Ascending aorta (tissue), 2 donors: ENCODE measurements at regions not wholly inside any gene's neighbourhood (a gene's known extent, or its start where the extent isn't known, plus 50 kb on each side); places are given as distances from the start of the nearest gene placed in this dataset.

Source experiments
- DNase-seq, 2 donors: peaks; one replicate each; pipeline ENCODE4 v3.0.0-alpha.2; 2019; ENCODE audit warnings: low spot score in 2 of 2
- H3K27ac ChIP-seq, 2 donors: fragments of 200-600 bp; sonication (generic); one replicate each; pipeline ENCODE4 v1.5.1; 2016 to 2017; ENCODE audit warnings: mild to moderate bottlenecking in 1 of 2
- H3K27me3 ChIP-seq: fragments of 200-600 bp; sonication (generic); one replicate; pipeline ENCODE4 v1.5.1; 2017
- H3K36me3 ChIP-seq, 2 donors: fragments of 200-600 bp; sonication (generic); one replicate each; pipeline ENCODE4 v1.5.1; 2016
- H3K4me1 ChIP-seq, 2 donors: fragments of 200-600 bp; sonication (generic); one replicate each; pipeline ENCODE4 v1.5.1; 2016 to 2017; ENCODE audit warnings: mild to moderate bottlenecking in 1 of 2
- H3K4me3 ChIP-seq, 2 donors: fragments of 200-600 bp; sonication (generic); one replicate each; pipeline ENCODE4 v1.5.1; 2016 to 2017; ENCODE audit warnings: mild to moderate bottlenecking in 1 of 2
- H3K9me3 ChIP-seq, 2 donors: fragments of 200-600 bp; sonication (generic); one replicate each; pipeline ENCODE4 v1.5.1; 2016
- intact Hi-C: fragments of 100-400 bp; cut with DNase I; formaldehyde crosslinking; loops from one replicate; pipeline ENCODE4 v1.15.1; 2023
- TF ChIP-seq, protein P1 (sequence below), 3 experiments: fragments of 200-600 bp in 2 of 3; fragments of 450-650 bp in 1 of 3; sonication (generic) in 2 of 3; IDR thresholded peaks; one replicate each; pipeline ENCODE4 v1.5.1; 2016 to 2019; ENCODE audit warnings: antibody characterized with exemption in 3 of 3, mild to moderate bottlenecking in 1 of 3, moderate library complexity in 1 of 3

DNA sequence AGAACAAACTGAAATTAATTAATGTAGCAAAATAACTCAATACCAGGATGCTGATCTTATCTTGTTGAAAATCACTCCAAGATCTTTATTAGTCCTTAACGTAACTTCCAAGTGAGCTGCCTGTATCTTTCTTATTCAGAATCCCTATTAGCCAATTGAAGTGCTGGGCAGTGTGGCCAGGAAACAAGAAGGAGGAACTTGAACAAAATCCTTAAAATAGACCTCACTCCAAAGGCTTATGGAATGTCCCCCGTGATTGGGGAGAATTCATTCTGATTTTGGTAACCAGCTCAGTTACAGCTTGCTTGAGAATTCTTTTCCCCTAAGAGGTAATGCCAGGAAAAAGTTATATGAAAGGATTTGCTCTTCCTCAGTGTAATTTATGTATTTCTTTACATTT, 171.0 kb downstream of the DEPDC1B start:
- TF ChIP-seq, protein P1, sequence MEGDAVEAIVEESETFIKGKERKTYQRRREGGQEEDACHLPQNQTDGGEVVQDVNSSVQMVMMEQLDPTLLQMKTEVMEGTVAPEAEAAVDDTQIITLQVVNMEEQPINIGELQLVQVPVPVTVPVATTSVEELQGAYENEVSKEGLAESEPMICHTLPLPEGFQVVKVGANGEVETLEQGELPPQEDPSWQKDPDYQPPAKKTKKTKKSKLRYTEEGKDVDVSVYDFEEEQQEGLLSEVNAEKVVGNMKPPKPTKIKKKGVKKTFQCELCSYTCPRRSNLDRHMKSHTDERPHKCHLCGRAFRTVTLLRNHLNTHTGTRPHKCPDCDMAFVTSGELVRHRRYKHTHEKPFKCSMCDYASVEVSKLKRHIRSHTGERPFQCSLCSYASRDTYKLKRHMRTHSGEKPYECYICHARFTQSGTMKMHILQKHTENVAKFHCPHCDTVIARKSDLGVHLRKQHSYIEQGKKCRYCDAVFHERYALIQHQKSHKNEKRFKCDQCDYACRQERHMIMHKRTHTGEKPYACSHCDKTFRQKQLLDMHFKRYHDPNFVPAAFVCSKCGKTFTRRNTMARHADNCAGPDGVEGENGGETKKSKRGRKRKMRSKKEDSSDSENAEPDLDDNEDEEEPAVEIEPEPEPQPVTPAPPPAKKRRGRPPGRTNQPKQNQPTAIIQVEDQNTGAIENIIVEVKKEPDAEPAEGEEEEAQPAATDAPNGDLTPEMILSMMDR (IDR thresholded peaks at IDR 0.05) = no peak
- peaks cover 4 to 18% of the 10 kb centered on the region in 2 donors for H3K4me1 ChIP-seq
- H3K27ac ChIP-seq = peak overlapping the region; percentile 85 to 87
- no peak overlapping the region for H3K4me3 ChIP-seq
- H3K36me3 ChIP-seq = no peaks in the 10 kb centered on the region
- no peaks in the 10 kb centered on the region for H3K9me3 ChIP-seq
- DNase-seq = no peak
- intact Hi-C loops = no loop called here
- no peaks in the 10 kb centered on the region for H3K27me3 ChIP-seq

DNA sequence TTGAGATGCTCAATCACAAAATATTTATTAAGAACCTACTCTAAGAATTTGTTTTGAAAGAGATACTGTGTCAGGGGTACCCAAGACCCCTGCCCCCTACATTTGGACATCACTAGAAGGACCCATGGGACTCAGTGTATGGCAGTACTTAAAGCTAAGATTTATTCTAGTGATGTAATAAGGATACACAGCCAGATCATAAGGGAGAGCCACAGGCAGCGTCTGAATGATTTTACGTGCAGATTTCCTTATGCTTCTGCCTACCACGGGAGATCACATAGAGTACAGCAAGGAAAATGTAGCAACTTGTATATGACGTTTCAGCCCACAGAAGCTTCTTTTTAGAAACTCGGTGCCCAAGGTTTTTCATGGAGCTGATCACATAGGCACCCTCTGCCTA, 172.9 kb downstream of the DEPDC1B start:
- TF ChIP-seq, protein P1 (IDR thresholded peaks at IDR 0.05) = no peak
- Histone ChIP-seq H3K9me3 (no peaks in the 10 kb centered on the region), H3K4me3 (no peak overlapping the region), H3K27me3 (no peaks in the 10 kb centered on the region), H3K27ac (peak overlapping the region; percentile 37 to 87), H3K36me3 (no peaks in the 10 kb centered on the region), H3K4me1 (peaks cover 9 to 16% of the 10 kb centered on the region in 2 donors)
- DNase-seq = no peak
- intact Hi-C loops = no loop called here

DNA sequence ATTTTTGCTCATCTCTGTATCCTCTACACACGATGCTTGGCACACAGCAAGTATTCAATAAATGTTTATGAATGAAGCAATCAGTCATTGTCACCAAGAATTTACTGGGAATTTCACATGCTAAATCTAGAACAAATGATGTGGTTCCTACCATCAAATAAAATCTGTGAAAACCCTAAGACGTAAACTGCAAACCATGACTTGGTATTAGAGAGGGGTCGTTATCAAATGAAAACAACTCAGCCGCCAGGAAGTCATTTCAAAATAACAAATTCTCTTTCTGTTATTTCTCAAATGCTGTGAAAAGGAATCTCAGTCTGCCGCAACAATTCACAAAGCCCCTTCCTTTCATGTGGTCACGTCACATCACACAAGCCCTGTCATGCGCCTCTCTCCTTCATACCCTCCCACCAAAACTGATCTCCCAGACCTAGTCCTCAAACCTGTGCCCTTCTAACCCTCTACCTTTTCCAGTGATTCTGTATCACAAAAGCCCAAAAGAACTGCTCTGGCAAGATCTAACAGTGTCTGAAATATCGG, 173.6 kb downstream of the DEPDC1B start:
- DNase-seq = no peak
- H3K4me1 ChIP-seq = peaks cover 9 to 22% of the 10 kb centered on the region in 2 donors
- H3K27ac ChIP-seq = peak overlapping the region; percentile 37 to 87
- intact Hi-C loops = no loop called here
- H3K27me3 ChIP-seq = no peaks in the 10 kb centered on the region
- H3K9me3 ChIP-seq = no peaks in the 10 kb centered on the region
- no peaks in the 10 kb centered on the region for H3K36me3 ChIP-seq
- TF ChIP-seq, protein P1 (IDR thresholded peaks at IDR 0.05) = no peak
- peak overlapping the region in 1 of 2 donors; percentile 20 for H3K4me3 ChIP-seq

GRCh38 chr5:60522292-60522905, 177.6 kb downstream of the DEPDC1B start:
- Histone ChIP-seq H3K4me1 (peaks cover 29 to 30% of the 10 kb centered on the region in 2 donors), H3K27me3 (no peaks in the 10 kb centered on the region), H3K9me3 (no peaks in the 10 kb centered on the region), H3K27ac (peak overlapping the region; percentile 82 to 90), H3K36me3 (no peaks in the 10 kb centered on the region), H3K4me3 (no peak overlapping the region)
- DNase-seq = no peak
- intact Hi-C loops = loop anchor here (2.0 kb wide), 1 partner anchor 26 kb away; no protein-coding TSS in a partner anchor
- TF ChIP-seq, protein P1 (IDR thresholded peaks at IDR 0.05) = no peak

- Histone ChIP-seq H3K9me3 (no peaks in the 10 kb centered on the region), H3K36me3 (no peaks in the 10 kb centered on the region), H3K4me1 (peaks cover 29 to 30% of the 10 kb centered on the region in 2 donors), H3K27ac (peak overlapping the region; percentile 82 to 90), H3K27me3 (no peaks in the 10 kb centered on the region), H3K4me3 (no peak overlapping the region)
- intact Hi-C loops = loop anchor here (2.0 kb wide), 1 partner anchor 25 kb away; no protein-coding TSS in a partner anchor
- TF ChIP-seq, protein P1 (IDR thresholded peaks at IDR 0.05) = no peak
- no peak for DNase-seq
These were observed 178.3 kb downstream of the DEPDC1B start for GRCh38 chr5:60521376-60522291.
